ENCODE measurements at regions not wholly inside any gene's neighbourhood (a gene's known extent, or its start where the extent isn't known, plus 50 kb on each side); places are given as distances from the start of the nearest gene placed in this dataset.

GRCh38 chr3:80010021-80010571, 242.3 kb upstream of the ROBO1 start:
- BruUV-seq (replicated peaks), result no TSS peak
- ChIA-PET CTCF (no interaction called here), POLR2A (no interaction called here)
- no peak overlapping the region for H3K4me3 ChIP-seq (ENCODE audit: low read depth in 2 of 2, low read length in 2 of 2)
- H3K27ac ChIP-seq (ENCODE audit: low read length), result no peak overlapping the region
- DNase-seq (ENCODE audit: low read depth, low spot score), result no peak
- TF ChIP-seq REST (IDR thresholded peaks at IDR 0.05; ENCODE audit: insufficient read depth in 1 of 2, low read depth in 2 of 2, low read length in 1 of 2), result no peak
- TF ChIP-seq TCF7L2 (IDR thresholded peaks at IDR 0.05; ENCODE audit: low read depth, low read length), result no peak
- TF ChIP-seq SIN3A (IDR thresholded peaks at IDR 0.05; ENCODE audit: borderline replicate concordance, insufficient read depth, low read depth, low read length), result no peak
- no peak for TF ChIP-seq POLR2AphosphoS5 (IDR thresholded peaks at IDR 0.05; ENCODE audit: low read depth, low read length)
- no peak for TF ChIP-seq CTCF (IDR thresholded peaks at IDR 0.05)
- no peak for ATAC-seq
- H3K27me3 ChIP-seq (ENCODE audit: control insufficient read depth, insufficient read depth, low read length), result no peaks in the 10 kb centered on the region
- H3K4me1 ChIP-seq (ENCODE audit: control insufficient read depth, insufficient read depth, low read length), result no peaks in the 10 kb centered on the region
- H3K36me3 ChIP-seq (ENCODE audit: control insufficient read depth, insufficient read depth, low read length), result no peaks in the 10 kb centered on the region
- H3K9me3 ChIP-seq (ENCODE audit: control insufficient read depth, insufficient read depth, low read depth, low read length), result no peaks in the 10 kb centered on the region
- intact Hi-C loops (cut with micrococcal nuclease; ENCODE audit: unreplicated experiment) (no loop called here), in situ Hi-C loops (cut with HindIII; ENCODE audit: low pct_unique_long_range_greater_than_20kb, low sequenced_read_pairs) (no loop called here)

GRCh38 chr3:80007522-80007921, 239.7 kb upstream of the ROBO1 start:
- in situ Hi-C loops (cut with HindIII; ENCODE audit: low pct_unique_long_range_greater_than_20kb, low sequenced_read_pairs), result no loop called here
- CTCF ChIA-PET, result no interaction called here

More at GRCh38 chr3:80007522-80007921, 239.7 kb upstream of the ROBO1 start:
- no peak overlapping the region for H3K4me3 ChIP-seq (ENCODE audit: low read depth in 2 of 2, low read length in 2 of 2)
- ATAC-seq (no peak), DNase-seq (ENCODE audit: low read depth, low spot score) (no peak)
- intact Hi-C loops (cut with micrococcal nuclease; ENCODE audit: unreplicated experiment), result no loop called here
- POLR2A ChIA-PET, result no interaction called here
- H3K4me1 ChIP-seq (ENCODE audit: control insufficient read depth, insufficient read depth, low read length), result no peaks in the 10 kb centered on the region
- H3K9me3 ChIP-seq (ENCODE audit: control insufficient read depth, insufficient read depth, low read depth, low read length), result no peaks in the 10 kb centered on the region
- TF ChIP-seq REST (IDR thresholded peaks at IDR 0.05; ENCODE audit: insufficient read depth in 1 of 2, low read depth in 2 of 2, low read length in 1 of 2), result no peak
- no peak for TF ChIP-seq TCF7L2 (IDR thresholded peaks at IDR 0.05; ENCODE audit: low read depth, low read length)
- no peak for TF ChIP-seq POLR2AphosphoS5 (IDR thresholded peaks at IDR 0.05; ENCODE audit: low read depth, low read length)
- H3K27ac ChIP-seq (ENCODE audit: low read length), result no peak overlapping the region
- no peaks in the 10 kb centered on the region for H3K36me3 ChIP-seq (ENCODE audit: control insufficient read depth, insufficient read depth, low read length)
- H3K27me3 ChIP-seq (ENCODE audit: control insufficient read depth, insufficient read depth, low read length), result no peaks in the 10 kb centered on the region
- no TSS peak for BruUV-seq (replicated peaks)

Measured in Panc1 (cell line).